HG02588 (cell line): ENCODE measurements at regions not wholly inside any gene's neighbourhood (a gene's known extent, or its start where the extent isn't known, plus 50 kb on each side); places are given as distances from the start of the nearest gene placed in this dataset.

Experiments used
- ATAC-seq: cut with Tn5 transposase; IDR thresholded peaks from one replicate; pipeline ENCODE4 v1.9.1; 2021; ENCODE audit warnings: mild to moderate bottlenecking, moderate library complexity; ENCODE audit not compliant: unreplicated experiment

DNA sequence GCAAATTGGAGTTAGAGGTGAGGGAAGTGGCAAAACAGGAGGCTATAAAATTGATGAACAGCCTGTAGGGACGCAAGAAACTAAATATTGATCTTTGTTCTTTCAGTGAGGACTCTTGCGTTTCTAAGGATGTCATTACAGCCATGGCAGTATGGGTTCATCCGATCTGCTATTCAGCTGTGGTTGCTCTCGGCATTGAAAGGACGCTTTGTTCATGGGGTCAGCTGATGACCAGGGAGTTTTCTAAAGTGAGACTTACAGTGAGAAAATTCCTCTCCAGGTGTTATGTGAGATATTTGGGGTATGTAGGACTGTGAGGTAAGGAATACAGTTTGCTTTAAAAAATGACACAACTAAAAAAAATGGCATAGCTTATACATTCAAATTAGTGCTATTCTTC lies 52.7 kb upstream of the PELI1 start:
- ATAC-seq = no peak

GRCh38 chr2:64201151-64201550 lies 56.9 kb upstream of the PELI1 start:
- no peak for ATAC-seq

DNA sequence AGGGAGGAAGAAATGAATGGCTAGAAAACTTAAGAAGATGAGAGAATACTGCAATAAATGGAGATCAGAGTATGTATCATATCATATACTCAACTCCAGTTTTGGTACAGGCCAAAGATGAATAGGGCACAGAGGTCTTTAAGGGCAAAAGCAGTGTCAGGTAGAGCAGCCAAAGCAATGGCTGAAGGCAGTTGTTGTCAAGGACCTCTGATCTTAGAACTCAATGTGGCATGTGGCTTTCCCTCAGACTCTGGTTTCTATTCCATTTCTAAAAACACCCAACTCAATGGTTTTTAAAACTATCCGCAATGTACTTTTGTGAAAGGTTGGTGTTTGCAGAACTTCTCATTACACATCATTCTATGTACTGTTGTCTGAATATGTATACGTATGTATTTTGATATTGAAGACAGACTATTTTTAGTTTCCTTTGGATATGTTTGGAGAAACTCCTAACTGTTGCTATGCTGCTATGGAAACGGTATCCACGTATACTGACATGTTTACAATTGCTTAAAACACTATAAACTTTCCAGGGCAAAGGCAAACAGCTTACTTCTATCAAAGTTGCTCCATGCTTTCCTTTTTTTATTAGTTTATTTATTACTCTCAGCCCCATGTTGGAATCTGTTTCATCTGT lies 58.1 kb upstream of the PELI1 start:
- no peak for ATAC-seq

- no peak for ATAC-seq
Observed at GRCh38 chr2:64203131-64203857, 59.1 kb upstream of the PELI1 start.

GRCh38 chr2:64203858-64204632 lies 59.8 kb upstream of the PELI1 start:
- ATAC-seq = peak; percentile 87

GRCh38 chr2:64204703-64205102 lies 60.5 kb upstream of the PELI1 start:
- no peak for ATAC-seq

DNA sequence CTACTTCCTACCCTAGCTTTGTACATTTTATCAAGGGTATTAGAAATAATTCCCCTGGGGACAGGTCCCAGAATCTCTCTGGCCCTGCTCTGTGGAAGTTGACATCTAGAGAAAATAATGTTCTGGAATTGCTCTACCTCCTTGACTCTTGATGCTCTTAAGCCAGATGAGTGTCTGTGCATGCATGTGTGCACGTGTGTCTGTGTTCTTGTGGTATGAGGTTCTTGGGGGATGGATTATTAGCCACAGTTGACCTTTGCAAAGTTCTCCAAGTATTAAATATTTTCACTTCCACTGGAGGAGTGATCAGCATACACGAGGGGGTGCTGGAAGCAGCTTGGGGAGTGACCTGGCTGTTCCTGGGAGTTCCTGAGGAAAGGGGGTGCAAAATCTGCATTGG lies 61.2 kb upstream of the PELI1 start:
- ATAC-seq = no peak

DNA sequence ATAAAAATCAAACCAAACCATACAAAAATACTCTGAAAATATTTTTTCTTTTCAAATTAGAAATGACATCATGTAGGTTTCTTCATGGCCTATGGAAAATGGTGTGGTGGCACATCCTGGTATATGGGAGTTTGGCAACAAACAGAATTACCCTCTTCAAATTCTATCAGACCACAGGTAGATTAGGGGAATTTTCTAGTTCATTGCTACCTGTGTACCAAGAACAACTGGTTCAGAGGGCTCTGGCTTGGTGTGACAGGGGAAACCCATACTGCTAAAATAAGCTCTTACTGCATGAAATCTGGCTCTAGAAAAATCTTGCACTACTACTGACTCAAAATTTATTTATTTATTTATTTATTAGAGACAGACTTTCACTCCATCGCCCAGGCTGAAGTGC lies 63.4 kb upstream of the PELI1 start:
- ATAC-seq = no peak

DNA sequence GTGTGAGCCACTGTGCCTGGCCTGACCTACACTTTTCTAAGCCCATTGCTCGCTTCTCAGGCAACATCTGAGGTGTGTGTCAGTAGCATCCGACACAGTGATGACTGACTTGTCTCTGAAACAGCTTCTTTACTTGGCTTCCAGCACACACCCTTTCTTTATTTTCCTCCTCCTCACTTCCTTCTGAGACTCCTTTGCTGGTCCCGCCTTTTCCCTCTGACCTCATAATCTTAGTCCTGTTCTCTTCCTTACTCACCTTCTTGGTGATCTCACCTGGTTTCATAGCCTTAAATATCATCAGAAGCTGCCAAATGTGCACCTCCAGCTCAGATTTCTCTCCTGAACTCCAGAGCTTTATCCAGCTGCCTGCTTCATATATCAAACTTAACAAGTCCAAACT lies 66.6 kb upstream of the PELI1 start:
- no peak for ATAC-seq

- no peak for ATAC-seq
Observed at GRCh38 chr2:64211276-64211921, 67.2 kb upstream of the PELI1 start.

GRCh38 chr2:64212346-64212745 lies 68.1 kb upstream of the PELI1 start:
- no peak for ATAC-seq

- ATAC-seq = no peak
Observed at GRCh38 chr2:64212801-64213321, 68.6 kb upstream of the PELI1 start.

DNA sequence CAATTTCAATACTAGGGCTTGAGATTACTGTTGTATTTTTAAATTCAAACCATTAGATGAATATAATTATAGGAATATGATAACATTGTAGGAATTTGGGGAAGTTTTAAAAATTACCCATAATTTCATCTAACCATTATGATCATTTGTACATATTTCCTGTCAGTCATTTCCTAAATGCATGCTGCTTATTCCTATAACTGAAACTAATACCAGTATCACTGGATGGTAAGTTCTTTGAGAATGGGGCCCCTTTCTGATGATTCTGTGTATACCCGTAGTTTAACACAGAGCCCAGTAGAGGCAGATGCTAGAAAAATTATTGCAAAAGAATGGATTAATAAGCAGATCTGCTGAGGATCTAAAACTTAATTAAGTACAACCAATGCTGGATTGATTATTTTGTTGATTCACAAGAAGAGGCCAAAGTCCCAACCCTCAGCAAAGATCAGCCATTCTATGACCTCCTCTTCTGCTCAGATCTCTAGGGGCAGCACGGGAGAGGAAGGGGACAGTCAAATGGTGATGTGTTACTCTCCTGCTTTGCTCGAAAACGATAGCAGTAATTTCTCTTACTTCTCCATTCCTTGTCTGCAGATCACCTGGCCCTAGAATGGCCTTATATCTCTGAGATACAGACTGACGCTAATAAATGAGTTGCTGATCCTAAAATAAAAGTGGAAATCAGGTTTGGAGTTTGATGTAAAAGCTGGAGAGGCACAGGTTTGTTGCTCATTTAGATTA lies 69.5 kb upstream of the PELI1 start:
- ATAC-seq = peak; percentile 48

- peak; percentile 53 for ATAC-seq
Observed at GRCh38 chr2:64214281-64215115, 70.3 kb upstream of the PELI1 start.

DNA sequence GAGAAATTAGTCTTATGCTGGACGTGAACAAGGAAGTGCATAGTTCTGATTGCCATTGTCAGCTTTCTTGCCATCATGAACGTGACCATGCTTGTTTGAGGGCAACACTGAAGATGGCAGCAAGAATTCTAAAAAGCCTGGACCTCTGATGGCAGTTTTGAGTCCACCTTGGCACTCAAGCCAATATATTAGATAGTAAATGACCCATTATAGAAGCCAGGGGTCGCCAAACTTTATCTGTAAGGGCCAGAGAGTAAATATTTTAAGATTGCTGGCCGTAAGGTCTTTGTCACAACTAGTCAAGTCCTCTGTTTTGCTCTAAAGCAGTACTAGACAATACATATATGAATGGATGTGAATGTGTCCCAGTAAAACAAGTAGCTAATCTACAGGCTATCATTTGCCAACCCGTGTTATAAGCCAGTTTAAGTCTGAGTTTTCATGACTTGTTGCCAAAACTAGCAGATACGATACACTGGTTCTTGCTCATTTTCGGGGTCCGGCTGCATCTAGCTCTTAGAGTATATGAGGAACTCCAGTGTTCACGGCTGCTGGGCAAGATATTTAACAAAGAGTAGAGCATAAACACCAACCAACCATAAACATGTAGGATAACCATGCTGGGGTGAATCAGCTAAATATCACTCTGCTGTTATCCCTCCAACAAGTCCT lies 73.1 kb upstream of the PELI1 start:
- ATAC-seq = no peak

GRCh38 chr2:64218137-64218802 lies 74.0 kb upstream of the PELI1 start:
- ATAC-seq = no peak

- ATAC-seq = no peak
Observed at GRCh38 chr2:64219149-64219548, 74.9 kb upstream of the PELI1 start.

- ATAC-seq = no peak
Observed at GRCh38 chr2:64220265-64220664, 76.0 kb upstream of the PELI1 start.
